Mucosa of gallbladder (tissue), 1 donor: ENCODE measurements at regions not wholly inside any gene's neighbourhood (a gene's known extent, or its start where the extent isn't known, plus 50 kb on each side); places are given as distances from the start of the nearest gene placed in this dataset.
A peak's percentile ranks its signal among the peaks of the same experiment; 100 is the strongest.

Experiments used
- DNase-seq: peaks from one replicate; pipeline ENCODE4 v3.0.0-alpha.2; 2020; ENCODE audit warnings: low spot score
- donor health status: DM: no; HTN: no; CAD: no.

DNA sequence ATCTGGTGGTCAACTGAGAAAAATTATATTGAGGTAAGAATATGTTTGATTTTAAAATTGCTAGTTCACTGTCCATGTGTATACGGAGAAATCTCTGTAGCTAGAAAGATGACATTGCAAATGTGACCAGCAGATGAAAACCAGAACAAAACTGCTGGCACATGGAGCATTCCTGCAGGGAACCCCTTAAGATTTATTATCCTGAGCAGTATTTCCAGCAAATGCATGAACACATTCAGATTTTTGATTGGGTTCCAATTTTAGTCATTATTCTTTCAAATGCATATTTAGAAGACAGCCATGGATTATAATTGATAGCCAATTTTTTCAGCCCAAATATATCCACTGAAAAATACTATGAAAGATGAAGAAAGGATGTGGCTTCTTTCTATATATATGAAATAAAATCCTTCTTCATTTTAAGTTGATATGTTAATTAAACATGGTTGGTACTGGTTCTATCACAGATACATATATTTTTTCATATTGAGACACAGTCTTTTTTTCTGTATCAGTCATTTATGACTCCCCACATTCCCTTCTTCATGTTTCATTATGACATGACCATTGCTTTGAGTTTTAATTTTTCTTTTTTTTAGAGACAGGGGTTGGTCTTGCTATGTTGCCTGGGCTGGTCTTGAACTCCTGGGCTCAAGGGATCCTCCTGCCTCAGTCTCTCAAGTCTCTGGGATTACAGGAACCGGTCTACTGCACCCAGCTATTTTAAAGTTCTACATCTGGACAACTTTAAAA, 376.5 kb downstream of the KLF12 start:
- no peak for DNase-seq

DNA sequence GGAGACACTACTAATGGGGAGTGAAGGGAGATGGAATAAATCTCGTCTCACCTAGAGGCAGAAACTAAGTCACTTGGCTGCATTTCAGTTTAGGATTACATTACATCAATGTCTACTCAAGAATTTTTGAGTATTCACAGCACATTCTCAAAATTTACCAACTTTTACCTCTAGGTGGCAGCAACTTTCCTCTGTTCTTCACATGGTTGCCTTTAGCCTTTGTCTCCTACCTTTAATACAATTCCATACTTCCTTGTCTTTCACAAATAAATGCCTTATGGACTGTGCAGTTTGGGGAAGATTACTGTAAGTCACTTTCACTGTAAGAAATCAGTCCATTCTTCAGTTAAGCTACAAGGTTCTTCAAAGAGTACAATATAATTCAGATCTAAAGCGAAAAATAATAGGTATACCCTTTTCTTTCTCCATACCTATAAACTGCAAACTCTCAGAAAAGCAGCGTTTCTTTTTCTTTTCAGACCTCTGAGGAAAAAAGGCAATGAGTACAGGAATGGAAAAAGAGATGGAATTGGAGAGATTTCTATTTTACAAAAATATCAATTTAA, 379.4 kb downstream of the KLF12 start:
- peak; percentile 31 for DNase-seq

DNA sequence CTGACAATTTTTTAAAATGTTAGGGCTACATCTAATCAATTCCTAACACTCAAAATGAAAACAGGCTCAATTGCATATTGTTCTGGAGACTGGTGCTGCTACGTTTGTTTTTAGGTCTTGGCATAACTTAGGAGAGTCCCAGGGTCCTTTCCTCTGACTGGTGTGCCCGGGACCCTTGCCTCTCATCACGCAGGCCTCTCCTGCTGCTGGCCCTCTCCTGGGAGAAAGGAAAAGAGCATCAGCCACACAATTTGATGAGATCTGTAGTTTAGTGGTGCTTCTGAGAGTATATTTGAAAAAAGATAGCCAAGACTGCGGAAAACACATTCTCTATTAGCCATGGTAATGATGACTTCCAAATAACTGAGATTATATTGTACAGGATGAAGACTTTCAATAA, 380.0 kb downstream of the KLF12 start:
- DNase-seq = no peak

DNA sequence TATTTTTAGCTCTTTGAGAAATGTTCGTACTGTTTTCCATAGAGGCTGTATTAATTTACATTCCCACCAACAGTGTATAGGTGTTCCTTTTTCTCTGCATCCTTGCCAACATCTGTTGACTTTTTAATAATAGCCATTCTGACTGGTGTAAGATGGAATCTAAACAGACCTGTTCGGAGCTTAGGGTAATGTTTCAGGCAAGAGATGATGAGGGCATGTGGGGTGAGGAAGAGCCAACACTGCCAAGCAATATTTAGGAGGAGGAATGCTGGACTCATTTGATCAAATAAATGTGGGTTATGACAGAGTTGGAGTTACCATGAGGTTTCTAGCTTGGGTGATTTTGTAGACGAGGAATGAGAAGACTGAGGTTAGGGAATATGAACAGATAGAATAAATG, 382.9 kb downstream of the KLF12 start:
- no peak for DNase-seq

DNA sequence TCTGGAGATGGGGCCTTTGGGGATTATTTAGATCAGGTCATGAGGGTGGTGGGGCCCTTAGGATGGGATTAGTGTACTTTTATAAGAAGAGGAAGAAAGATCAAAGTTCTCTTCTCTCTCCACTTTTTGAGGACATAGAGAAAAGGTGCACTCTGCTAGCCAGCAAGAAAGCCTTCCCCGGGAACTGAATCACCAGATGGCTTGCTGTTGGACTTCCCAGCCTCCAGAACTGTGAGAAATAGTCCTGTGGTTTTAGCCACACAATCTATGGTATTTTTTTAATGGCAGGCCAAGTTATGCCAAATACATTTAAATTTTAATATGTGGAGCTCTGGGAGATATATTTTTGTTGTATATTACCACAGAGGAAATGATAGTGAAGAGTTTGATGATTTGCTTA, 385.8 kb downstream of the KLF12 start:
- no peak for DNase-seq

DNA sequence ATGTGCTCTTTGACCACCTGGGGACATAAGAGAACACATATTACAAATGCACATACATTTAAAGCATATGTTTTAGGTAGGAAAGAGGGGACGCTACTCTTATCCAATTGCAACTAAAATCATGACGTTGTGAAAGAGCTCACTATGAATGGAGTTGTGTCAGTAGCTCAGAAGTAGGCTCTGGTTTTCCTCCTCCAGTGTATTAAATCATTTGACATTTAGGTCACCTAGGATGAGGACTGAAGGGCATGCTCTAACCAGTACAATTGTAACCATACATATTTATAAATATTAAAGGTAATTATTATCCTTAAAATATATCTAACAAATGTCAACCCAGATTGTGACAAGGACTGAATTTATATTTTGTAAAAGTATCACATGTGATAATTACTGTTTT, 389.0 kb downstream of the KLF12 start:
- DNase-seq = no peak

DNA sequence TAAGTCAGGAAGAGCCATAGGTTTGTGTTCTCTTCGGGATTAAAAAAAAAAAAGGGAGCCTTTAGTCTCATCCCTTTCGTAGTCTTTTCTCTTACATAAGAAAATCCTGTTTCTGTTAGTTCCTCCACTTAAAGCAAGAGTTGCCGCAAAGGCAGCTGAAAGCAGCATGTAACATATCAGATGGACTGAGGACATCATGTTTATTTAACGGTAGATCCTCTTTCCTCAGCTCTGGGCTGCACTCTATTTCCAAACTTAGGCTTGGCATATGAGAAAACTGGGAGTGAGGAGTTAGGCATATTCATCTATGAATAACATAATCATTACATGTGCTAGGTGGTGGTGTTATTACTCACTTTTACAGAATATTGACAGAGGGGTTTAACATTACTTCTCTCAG, 391.2 kb downstream of the KLF12 start:
- no peak for DNase-seq

DNA sequence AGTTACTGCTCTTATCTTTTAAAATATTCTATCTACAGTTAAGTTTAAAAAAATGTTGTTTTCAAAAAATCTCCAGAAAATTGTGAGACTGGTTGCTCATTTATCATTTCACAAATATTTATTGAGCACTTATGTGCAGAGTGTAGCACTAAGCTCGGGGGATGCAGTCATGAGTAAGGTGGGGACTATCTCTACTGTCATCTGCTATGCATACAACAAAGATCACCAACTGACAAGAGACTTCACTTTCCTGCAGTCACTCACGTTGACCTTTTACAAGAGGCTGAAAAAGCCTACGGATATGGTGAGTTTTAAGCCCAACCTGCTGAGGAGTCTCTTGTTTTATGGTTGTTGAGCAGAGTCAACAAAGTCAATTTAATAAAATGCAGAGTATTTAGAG, 392.5 kb downstream of the KLF12 start:
- DNase-seq = no peak

DNA sequence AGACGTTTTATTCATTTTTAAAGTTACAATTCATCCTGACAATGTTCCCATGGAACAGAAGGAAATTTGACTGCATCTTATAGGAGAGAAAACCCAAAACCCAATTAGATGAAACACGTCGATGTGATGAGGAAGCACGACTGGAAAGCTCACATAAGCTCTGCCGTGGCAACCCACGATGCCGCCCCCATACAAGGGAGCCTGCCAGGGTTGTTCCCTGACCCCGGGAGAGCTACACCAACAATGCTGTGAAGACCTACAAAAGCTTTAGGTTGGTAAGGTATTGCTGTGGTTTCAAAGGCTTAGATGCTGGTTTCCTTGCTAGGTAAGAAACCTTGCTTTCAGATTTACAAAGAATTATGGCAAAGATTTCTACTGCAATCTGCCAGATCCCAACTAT, 393.1 kb downstream of the KLF12 start:
- no peak for DNase-seq

DNA sequence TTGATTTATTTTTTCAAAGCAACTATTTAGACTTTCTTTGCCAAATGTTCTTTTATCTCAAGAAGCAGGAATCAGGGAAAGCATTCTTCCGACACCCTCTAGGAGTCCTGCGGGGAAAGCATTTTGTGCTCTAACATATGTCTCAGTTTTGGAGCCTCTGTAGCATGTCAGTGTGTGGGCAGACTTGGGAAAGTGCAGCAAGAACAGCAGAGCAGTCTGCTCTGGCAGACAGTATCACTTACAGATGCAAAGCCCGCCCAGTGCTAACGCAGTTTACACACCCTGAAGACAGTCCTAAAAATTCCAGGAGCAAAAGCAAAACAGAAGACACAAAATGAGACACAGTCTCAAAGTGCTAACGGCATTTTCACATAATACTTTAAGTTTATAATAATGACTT, 393.5 kb downstream of the KLF12 start:
- no peak for DNase-seq

DNA sequence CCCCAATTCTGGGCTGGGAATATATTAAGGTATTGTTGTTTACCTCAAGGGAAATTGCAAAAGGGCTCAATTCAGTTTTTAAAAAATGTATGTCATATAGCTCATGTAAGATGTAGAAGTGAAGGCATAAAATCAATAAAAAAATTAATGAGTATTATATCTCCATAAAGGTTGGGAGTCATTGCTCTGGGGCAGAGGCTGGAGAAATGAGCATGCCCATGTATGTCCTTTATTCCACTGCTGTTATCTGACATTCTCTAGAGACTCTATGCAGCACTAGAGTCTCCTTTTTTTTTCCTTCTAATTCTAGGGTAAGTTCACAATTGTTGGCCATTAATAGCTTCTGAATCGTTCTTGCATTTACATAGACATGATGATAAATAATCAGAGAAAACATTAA, 394.8 kb downstream of the KLF12 start:
- no peak for DNase-seq

DNA sequence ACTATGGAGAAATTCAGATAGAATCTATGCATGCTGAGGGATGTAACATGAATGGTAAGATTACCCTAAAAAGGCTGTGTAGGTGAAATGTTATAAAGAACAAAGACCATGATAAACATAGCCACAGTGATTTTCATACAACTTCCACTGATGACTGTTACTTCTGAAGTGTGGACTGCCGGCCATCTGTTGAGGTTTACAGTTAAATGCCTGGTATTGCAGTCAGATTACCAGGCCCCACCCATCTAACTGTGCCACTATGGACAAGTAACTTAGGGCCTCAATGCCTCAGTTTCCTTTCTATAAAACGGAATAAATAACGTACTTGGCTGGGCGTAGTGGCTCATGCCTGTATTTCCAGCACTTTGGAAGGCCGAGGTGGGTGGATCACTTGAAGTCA, 395.6 kb downstream of the KLF12 start:
- DNase-seq = no peak

DNA sequence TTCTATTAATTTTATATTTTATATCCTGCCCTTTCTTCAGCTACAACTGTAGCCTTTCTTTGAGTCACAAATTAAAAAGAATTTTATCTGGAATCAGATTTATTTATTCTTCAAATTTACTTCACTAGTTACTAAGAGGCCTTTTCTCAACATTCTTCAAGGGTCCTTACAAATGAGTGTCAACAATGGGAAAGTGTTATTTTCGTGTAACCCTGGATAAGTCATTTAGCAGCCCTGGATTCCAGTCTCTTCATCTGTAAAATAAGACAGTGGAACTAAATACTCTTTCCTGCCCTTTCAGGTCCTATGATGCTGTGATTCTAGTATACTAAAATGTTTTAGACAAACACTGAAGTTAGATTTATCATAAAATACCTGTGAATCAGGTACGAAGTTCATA, 397.0 kb downstream of the KLF12 start:
- no peak for DNase-seq

DNA sequence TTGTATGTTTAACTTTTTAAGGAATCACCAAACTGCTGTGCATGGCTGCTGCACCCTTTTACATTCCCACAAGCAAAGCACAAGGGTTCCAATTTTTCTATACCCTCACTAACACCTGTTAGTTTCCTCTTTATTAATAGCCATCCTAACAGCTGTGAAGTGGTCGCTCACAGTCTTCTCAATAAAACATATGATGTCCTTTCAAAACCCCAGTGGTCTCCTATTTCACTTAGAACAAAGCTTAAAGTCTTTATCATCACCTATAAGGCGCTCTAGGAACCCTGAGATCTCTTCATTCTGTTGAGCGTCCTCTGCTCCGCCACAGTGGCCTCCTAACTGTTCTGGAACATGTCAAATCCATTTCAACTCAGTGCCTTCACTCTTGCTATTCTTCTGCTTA, 400.5 kb downstream of the KLF12 start:
- no peak for DNase-seq

DNA sequence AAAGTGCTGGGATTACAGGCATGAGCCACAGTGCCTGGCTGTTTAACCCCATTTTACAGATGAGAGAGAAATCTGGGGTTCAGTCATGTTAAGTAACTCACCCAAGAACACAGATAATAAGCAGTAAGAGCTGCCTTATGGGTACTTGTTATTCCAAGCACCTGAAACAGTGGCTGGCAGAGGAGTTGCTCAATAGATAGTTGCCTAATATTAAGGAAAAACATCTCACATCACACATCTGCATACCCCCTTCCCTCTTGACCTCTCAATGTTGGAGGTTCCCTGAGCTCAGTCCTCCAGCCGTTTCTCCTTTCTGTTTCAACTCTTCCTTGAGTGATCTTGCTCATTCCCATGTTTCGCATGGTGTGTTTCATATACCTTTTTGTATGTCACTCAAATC, 401.9 kb downstream of the KLF12 start:
- DNase-seq = no peak

DNA sequence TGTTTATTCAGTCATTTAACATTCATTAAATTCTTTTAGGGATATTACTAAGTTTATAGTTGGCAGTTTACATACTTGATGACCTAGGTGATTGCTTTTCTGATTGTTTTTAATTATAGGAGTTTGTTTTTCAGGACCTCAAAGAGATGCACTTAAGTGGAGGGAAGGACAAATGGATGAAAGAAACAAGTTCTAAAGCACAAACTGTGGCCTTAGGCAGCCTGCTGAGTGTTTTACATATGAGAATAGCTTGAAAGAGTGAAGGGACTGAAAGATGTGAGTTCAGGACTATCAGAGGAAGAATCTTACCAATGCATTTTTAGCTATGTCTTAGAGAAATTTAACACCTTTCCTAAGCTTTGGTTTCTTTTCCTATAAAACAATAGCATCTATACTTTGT, 402.6 kb downstream of the KLF12 start:
- no peak for DNase-seq

DNA sequence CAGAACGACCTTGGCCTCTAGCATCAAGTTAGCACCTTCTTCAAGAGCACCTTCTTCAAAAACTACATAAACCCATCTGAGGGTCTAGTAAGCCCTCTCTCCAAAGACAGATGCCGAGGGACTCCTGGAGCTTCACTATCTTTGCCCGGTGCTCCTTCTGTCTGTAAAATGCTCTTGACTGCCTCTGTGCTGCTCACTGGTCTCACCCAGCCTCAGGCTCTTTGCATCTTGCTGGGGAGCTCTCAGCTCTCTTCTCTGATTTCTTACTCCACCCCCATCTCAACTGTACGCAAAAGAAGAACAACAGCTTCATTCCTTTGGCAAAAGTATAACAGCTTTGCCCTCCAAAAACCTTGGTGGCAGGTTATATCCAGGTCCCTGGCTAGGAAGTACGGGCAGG, 404.2 kb downstream of the KLF12 start:
- no peak for DNase-seq

DNA sequence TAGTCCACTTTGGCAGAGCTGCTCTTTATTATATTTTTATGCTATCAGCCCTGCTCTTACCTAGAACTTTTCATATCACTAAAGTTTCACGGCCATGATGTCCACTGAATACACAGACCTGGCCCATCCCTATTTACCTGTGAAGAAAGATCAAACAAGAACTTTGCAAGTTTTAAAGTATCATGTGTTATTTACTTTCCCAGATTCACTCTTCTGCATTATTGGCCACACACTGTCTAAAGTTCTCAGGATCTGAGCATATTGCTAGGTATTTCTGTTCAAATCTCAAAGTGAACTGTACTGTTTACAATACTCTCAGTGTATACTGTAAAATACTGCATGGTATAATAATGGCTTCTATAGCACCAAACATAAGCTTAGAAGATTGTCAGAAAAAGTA, 405.2 kb downstream of the KLF12 start:
- no peak for DNase-seq

DNA sequence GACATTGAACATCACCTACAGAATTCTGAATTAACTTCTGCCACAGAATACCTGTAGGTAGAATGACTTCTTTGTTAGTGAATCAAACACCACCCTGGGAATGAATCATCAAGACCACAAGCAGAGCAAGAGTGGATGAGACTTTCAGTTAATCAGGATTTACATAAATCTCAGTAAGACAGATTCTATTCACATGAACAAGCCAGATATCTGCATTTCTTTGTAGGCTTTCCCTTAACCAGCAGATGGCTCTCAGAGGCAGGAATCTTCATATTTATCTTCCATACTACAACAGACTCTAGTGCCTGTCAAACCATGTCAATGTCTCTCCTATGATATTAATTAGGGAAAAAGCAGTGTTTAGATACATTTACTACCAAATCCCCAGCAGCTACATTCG, 412.1 kb downstream of the KLF12 start:
- DNase-seq = no peak

DNA sequence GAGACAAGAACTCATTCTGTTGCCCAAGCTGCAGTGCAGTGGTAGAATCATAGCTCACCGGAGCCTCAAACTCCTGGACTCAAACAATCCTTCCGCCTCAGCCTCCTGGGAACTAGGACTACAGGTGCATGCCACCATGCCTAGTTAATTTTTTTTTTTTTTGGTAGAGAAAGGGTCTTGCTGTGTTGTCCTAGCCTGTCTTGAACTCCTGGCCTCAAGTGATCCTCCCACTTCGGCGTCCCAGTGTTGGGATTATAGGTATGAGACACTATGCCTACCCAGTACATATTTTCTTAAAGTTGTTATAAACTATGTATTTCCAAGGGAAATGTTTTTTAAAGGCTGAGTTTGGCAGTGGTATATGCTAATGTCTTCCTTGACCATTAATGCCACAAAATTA, 412.6 kb downstream of the KLF12 start:
- DNase-seq = no peak

DNA sequence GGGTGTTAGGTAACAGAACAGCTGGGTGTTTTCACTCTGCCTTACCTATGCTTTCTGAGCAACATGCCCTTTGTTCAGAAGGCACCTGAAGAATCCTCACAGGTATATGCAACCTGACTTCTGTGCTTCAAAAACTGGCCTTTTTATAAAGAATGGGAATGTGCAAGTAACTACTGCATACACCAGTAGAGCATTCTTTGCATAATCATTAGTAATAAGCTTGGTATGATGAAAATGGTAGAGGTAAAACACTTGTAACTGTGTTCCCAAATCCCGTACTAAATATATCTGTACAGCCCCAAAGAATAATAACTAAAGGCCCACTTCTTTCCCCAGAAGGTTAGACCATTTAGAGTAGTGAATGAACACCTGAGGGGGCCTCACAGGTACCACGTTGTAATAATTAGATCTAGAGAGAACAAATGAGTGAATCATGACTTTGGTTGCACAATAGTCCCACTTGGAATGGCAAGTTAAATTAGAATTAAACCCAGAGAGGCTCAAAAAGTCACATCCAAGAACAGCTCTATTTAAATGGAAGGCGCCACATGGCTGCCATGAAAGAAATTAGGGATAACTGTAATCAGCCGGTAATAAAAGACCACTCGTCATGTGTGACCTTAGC, 413.9 kb downstream of the KLF12 start:
- DNase-seq = no peak

DNA sequence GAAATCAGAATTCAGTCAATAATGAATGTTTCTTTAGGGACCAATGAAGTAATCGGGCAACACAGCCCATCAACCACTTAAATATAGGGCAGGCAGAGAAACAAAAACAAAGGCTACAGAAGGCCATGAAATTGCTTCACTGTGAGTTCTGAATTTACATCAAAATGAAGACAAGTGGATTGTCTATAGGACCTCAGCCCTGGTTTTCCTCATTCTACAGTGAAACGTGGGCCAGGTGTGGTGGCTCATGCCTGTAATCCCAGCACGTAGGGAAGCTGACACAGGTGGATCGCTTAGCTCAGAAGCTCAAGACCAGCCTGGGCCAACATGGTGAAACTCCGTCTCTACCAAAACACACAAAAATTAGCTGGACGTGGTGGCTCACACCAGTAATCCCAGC, 416.0 kb downstream of the KLF12 start:
- DNase-seq = no peak

DNA sequence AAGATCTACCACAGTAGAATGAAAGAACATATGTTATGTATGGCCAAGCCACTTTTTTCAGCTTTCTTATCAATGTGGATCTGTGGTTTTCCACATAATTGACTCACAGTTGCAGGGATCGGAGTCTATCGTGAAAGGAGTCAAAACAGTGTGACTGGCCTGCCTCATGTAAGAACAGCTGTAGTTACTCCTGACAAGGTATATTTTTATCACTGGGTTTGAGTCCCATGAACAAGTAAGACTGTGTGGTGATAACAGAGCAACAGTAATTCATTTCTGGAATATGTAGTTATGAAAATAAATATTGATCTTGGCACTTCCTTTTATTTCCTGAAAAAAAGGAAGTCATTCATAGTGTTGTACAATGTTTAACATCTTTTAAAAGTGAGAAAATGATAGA, 416.6 kb downstream of the KLF12 start:
- no peak for DNase-seq
